HTR-8/SVneo (cell line): ENCODE measurements at regions not wholly inside any gene's neighbourhood (a gene's known extent, or its start where the extent isn't known, plus 50 kb on each side); places are given as distances from the start of the nearest gene placed in this dataset.
"Not testable (repeated sequence)": the region's sequence is repeated elsewhere in the genome, so short reads cannot be mapped to it uniquely, and the experiment has no call there.

Experiments used
- DNase-seq: peaks from one replicate; pipeline ENCODE4 v3.0.0; 2011; ENCODE audit warnings: low spot score, mixed read lengths; ENCODE audit not compliant: insufficient read length
- FAIRE-seq: peaks from 2 replicates; lab custom pipeline; 2011; peaks lifted over from hg19 to GRCh38; lab: Jason Lieb, UNC

- no peak for DNase-seq
- no peak for FAIRE-seq
Measured at GRCh38 chr12:5257763-5258495, 174.0 kb upstream of the NTF3 start.

- DNase-seq, result no peak
- FAIRE-seq, result no peak
Measured at GRCh38 chr12:5258498-5258897, 173.4 kb upstream of the NTF3 start.

- no peak for FAIRE-seq
Measured at GRCh38 chr12:5258926-5259325, 173.0 kb upstream of the NTF3 start.

GRCh38 chr12:5259523-5259922, 172.4 kb upstream of the NTF3 start:
- DNase-seq, result no peak
- no peak for FAIRE-seq

More at GRCh38 chr12:5258926-5259325, 173.0 kb upstream of the NTF3 start:
- no peak for DNase-seq

- no peak for FAIRE-seq
Measured at GRCh38 chr12:5260086-5260485, 171.8 kb upstream of the NTF3 start.

GRCh38 chr12:5260591-5261086, 171.3 kb upstream of the NTF3 start:
- no peak for FAIRE-seq
- no peak for DNase-seq

More at GRCh38 chr12:5260086-5260485, 171.8 kb upstream of the NTF3 start:
- DNase-seq, result no peak

- FAIRE-seq (no peak), DNase-seq (no peak)
Measured at GRCh38 chr12:5262450-5262849, 169.5 kb upstream of the NTF3 start.

- FAIRE-seq (no peak), DNase-seq (no peak)
Measured at GRCh38 chr12:5262885-5263284, 169.0 kb upstream of the NTF3 start.

- no peak for DNase-seq
- FAIRE-seq, result no peak
Measured at GRCh38 chr12:5264006-5264405, 167.9 kb upstream of the NTF3 start.

GRCh38 chr12:5267603-5268423, 164.1 kb upstream of the NTF3 start:
- no peak for FAIRE-seq
- DNase-seq, result no peak

GRCh38 chr12:5268424-5269210, 163.3 kb upstream of the NTF3 start:
- no peak for DNase-seq
- no peak for FAIRE-seq

GRCh38 chr12:5269846-5270245, 162.1 kb upstream of the NTF3 start:
- FAIRE-seq, result no peak

GRCh38 chr12:5272018-5272785, 159.7 kb upstream of the NTF3 start:
- DNase-seq, result no peak
- no peak for FAIRE-seq

More at GRCh38 chr12:5269846-5270245, 162.1 kb upstream of the NTF3 start:
- DNase-seq, result no peak

GRCh38 chr12:5273709-5274108, 158.2 kb upstream of the NTF3 start:
- no peak for FAIRE-seq
- DNase-seq, result no peak

- DNase-seq (no peak), FAIRE-seq (no peak)
Measured at GRCh38 chr12:5276327-5276880, 155.5 kb upstream of the NTF3 start.

- FAIRE-seq, result no peak
- DNase-seq, result no peak
Measured at GRCh38 chr12:5280086-5280485, 151.8 kb upstream of the NTF3 start.

- DNase-seq, FAIRE-seq: not testable (repeated sequence)
Measured at GRCh38 chr12:5290368-5290767, 141.5 kb upstream of the NTF3 start.

GRCh38 chr12:5292651-5293050, 139.3 kb upstream of the NTF3 start:
- no peak for FAIRE-seq
- DNase-seq, result no peak

GRCh38 chr12:5293773-5294172, 138.1 kb upstream of the NTF3 start:
- no peak for FAIRE-seq
- DNase-seq, result no peak
